Uterus (tissue), 2 donors: ENCODE measurements at regions not wholly inside any gene's neighbourhood (a gene's known extent, or its start where the extent isn't known, plus 50 kb on each side); places are given as distances from the start of the nearest gene placed in this dataset.

Source experiments
- CTCF ChIP-seq, 4 experiments: fragments of 200-600 bp in 2 of 4; fragments of 450-650 bp in 2 of 4; sonication (generic) in 2 of 4; IDR thresholded peaks; one replicate each; pipeline ENCODE4 v1.5.1; 2016 to 2019; ENCODE audit warnings: antibody characterized with exemption in 4 of 4, mild to moderate bottlenecking in 2 of 4, moderate library complexity in 1 of 4
- POLR2A ChIP-seq, 2 donors: fragments of 450-650 bp; IDR thresholded peaks; one replicate each; pipeline ENCODE4 v1.6.1; 2016; ENCODE audit warnings: antibody characterized with exemption in 2 of 2, mild to moderate bottlenecking in 1 of 2, moderate library complexity in 1 of 2

GRCh38 chr6:140784573-140784972 is 1348.2 kb upstream of the GJE1 start:
- TF ChIP-seq CTCF (IDR thresholded peaks at IDR 0.05), result no peak
- TF ChIP-seq POLR2A (IDR thresholded peaks at IDR 0.05), result no peak
